Neural cell (in vitro differentiated cells): ENCODE measurements at regions not wholly inside any gene's neighbourhood (a gene's known extent, or its start where the extent isn't known, plus 50 kb on each side); places are given as distances from the start of the nearest gene placed in this dataset.
"Not testable (repeated sequence)": the region's sequence is repeated elsewhere in the genome, so short reads cannot be mapped to it uniquely, and the experiment has no call there.

Source experiments
- H2AFZ ChIP-seq: fragments of 200-600, 300-800 bp; sonication (generic), shearing (Covaris generic); 2 replicates; pipeline ENCODE4 v1.6.0; 2014; ENCODE audit warnings: low read depth, mild to moderate bottlenecking, antibody characterized with exemption, low read length, moderate library complexity
- H3F3A ChIP-seq: fragments of 200-600 bp; shearing (Covaris generic); 2 replicates; pipeline ENCODE4 v1.6.1; 2016; ENCODE audit warnings: mild to moderate bottlenecking, moderate library complexity, mixed read lengths, antibody characterized with exemption, low read length; ENCODE audit not compliant: insufficient read depth, poor library complexity, severe bottlenecking
- H3K27ac ChIP-seq: fragments of 200-600, 300-800 bp; sonication (generic), shearing (Covaris generic); 2 replicates; pipeline ENCODE4 v1.5.1; 2014; ENCODE audit warnings: mild to moderate bottlenecking, low read length, moderate library complexity
- H3K27me3 ChIP-seq: fragments of 300-800, 200-600 bp; sonication (generic), shearing (Covaris generic); 2 replicates; pipeline ENCODE4 v1.6.0; 2014; ENCODE audit warnings: mild to moderate bottlenecking, low read depth, low read length, moderate library complexity; ENCODE audit not compliant: insufficient read depth
- H3K36me3 ChIP-seq: fragments of 300-800, 200-600 bp; sonication (generic), shearing (Covaris generic); 2 replicates; pipeline ENCODE4 v1.5.1; 2014; ENCODE audit warnings: mild to moderate bottlenecking, antibody characterized with exemption, low read length, moderate library complexity; ENCODE audit not compliant: insufficient read depth
- H3K4me2 ChIP-seq: fragments of 300-800, 200-600 bp; sonication (generic), shearing (Covaris generic); 2 replicates; pipeline ENCODE4 v1.6.0; 2014; ENCODE audit warnings: mild to moderate bottlenecking, low read length
- H3K4me3 ChIP-seq: fragments of 300-800, 200-600 bp; sonication (generic), shearing (Covaris generic); 2 replicates; pipeline ENCODE4 v1.5.1; 2014; ENCODE audit warnings: mild to moderate bottlenecking, low read length, moderate library complexity
- H3K79me2 ChIP-seq: fragments of 200-600 bp; shearing (Covaris generic); replicated peaks from 2 replicates; pipeline ENCODE4 v1.6.0; 2014; ENCODE audit warnings: mild to moderate bottlenecking, low read length, moderate library complexity; ENCODE audit not compliant: insufficient read depth
- H3K9ac ChIP-seq: fragments of 300-800, 200-600 bp; sonication (generic), shearing (Covaris generic); 2 replicates; pipeline ENCODE4 v1.6.1; 2016; ENCODE audit warnings: mild to moderate bottlenecking, low read length, mixed read lengths
- H3K9me2 ChIP-seq: fragments of 200-600 bp; shearing (Covaris generic); 2 replicates; pipeline ENCODE4 v1.6.1; 2016; ENCODE audit warnings: mild to moderate bottlenecking, low read length, mixed read lengths; ENCODE audit not compliant: insufficient read depth
- H3K9me3 ChIP-seq: fragments of 200-600, 300-800 bp; sonication (generic), shearing (Covaris generic); 2 replicates; pipeline ENCODE4 v1.6.1; 2016; ENCODE audit warnings: mild to moderate bottlenecking, mixed run types, low read length, moderate library complexity, mixed read lengths
- H4K20me1 ChIP-seq: fragments of 200-600 bp; shearing (Covaris generic); 2 replicates; pipeline ENCODE4 v1.6.1; 2016; ENCODE audit warnings: mild to moderate bottlenecking, mixed run types; ENCODE audit not compliant: insufficient read depth
- EP300 ChIP-seq: fragments of 450-650 bp; conservative IDR thresholded peaks from 2 replicates; pipeline ENCODE4 v1.6.1; 2014; ENCODE audit warnings: antibody characterized with exemption, mild to moderate bottlenecking, moderate library complexity; ENCODE audit not compliant: poor library complexity, severe bottlenecking
- EZH2 ChIP-seq: fragments of 200-600, 300-800 bp; shearing (Covaris generic), sonication (generic); IDR thresholded peaks from 2 replicates; pipeline ENCODE4 v1.6.1; 2014; ENCODE audit warnings: antibody characterized with exemption, low read length, borderline replicate concordance, mild to moderate bottlenecking; ENCODE audit not compliant: insufficient read depth, poor library complexity, severe bottlenecking
- MXI1 ChIP-seq: fragments of 450-650 bp; conservative IDR thresholded peaks from 2 replicates; pipeline ENCODE4 v1.6.1; 2014; ENCODE audit warnings: antibody characterized with exemption, mild to moderate bottlenecking; ENCODE audit not compliant: poor library complexity, severe bottlenecking
- POLR2AphosphoS5 ChIP-seq: IDR thresholded peaks from 2 replicates; pipeline ENCODE4 v1.6.1; 2012
- RAD21 ChIP-seq: fragments of 450-650 bp; conservative IDR thresholded peaks from 2 replicates; pipeline ENCODE4 v1.6.1; 2014; ENCODE audit warnings: antibody characterized with exemption, mild to moderate bottlenecking, moderate library complexity
- SMC3 ChIP-seq: fragments of 450-650 bp; conservative IDR thresholded peaks from 2 replicates; pipeline ENCODE4 v1.6.1; 2014; ENCODE audit warnings: antibody characterized with exemption, mild to moderate bottlenecking, moderate library complexity; ENCODE audit not compliant: poor library complexity
- TAF1 ChIP-seq: IDR thresholded peaks from 2 replicates; pipeline ENCODE4 v1.6.1; 2012; ENCODE audit warnings: low read depth
- TF ChIP-seq, protein P1 (sequence below): IDR thresholded peaks from 2 replicates; pipeline ENCODE4 v1.6.1; 2012; ENCODE audit warnings: borderline replicate concordance
- TF ChIP-seq, protein P2 (sequence below): fragments of 450-650 bp; IDR thresholded peaks from 2 replicates; pipeline ENCODE4 v1.5.1; 2014; ENCODE audit warnings: antibody characterized with exemption, mild to moderate bottlenecking, moderate library complexity; ENCODE audit not compliant: poor library complexity, severe bottlenecking

DNA sequence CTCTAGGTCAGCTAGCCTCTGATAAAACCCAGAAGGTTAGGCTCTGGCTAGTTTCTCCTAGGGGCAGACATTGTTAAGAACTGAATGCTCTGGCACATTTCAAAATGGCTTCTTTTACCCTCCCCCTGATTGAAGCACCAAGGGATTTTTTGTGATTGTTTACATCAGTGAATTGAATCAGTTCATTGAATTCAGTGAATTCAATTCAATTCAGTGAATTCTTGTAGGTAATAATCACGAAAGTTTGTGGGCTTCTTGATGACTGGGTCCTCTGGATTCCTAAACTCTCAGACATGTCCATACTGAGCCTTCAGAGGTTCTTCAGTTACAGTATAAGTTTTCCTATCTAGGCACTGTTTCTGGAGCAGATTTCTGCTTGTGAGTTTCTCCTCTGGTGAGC, 135.2 kb upstream of the ELAC2 start:
- no peaks in the 10 kb centered on the region for H3K36me3 ChIP-seq
- no peak overlapping the region for H3K4me3 ChIP-seq
- H3K9me2 ChIP-seq: no peaks in the 10 kb centered on the region
- TF ChIP-seq EP300: no peak
- TF ChIP-seq POLR2AphosphoS5: no peak
- TF ChIP-seq, protein P1, sequence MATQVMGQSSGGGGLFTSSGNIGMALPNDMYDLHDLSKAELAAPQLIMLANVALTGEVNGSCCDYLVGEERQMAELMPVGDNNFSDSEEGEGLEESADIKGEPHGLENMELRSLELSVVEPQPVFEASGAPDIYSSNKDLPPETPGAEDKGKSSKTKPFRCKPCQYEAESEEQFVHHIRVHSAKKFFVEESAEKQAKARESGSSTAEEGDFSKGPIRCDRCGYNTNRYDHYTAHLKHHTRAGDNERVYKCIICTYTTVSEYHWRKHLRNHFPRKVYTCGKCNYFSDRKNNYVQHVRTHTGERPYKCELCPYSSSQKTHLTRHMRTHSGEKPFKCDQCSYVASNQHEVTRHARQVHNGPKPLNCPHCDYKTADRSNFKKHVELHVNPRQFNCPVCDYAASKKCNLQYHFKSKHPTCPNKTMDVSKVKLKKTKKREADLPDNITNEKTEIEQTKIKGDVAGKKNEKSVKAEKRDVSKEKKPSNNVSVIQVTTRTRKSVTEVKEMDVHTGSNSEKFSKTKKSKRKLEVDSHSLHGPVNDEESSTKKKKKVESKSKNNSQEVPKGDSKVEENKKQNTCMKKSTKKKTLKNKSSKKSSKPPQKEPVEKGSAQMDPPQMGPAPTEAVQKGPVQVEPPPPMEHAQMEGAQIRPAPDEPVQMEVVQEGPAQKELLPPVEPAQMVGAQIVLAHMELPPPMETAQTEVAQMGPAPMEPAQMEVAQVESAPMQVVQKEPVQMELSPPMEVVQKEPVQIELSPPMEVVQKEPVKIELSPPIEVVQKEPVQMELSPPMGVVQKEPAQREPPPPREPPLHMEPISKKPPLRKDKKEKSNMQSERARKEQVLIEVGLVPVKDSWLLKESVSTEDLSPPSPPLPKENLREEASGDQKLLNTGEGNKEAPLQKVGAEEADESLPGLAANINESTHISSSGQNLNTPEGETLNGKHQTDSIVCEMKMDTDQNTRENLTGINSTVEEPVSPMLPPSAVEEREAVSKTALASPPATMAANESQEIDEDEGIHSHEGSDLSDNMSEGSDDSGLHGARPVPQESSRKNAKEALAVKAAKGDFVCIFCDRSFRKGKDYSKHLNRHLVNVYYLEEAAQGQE: no peak
- no peak overlapping the region for H3K4me2 ChIP-seq
- no peaks in the 10 kb centered on the region for H3K9me3 ChIP-seq
- no peak overlapping the region for H3K27ac ChIP-seq
- no peak overlapping the region for H3K9ac ChIP-seq
- no peak overlapping the region for H2AFZ ChIP-seq
- no peaks in the 10 kb centered on the region for H3F3A ChIP-seq
- H4K20me1 ChIP-seq: no peaks in the 10 kb centered on the region
- H3K79me2 ChIP-seq: no peaks in the 10 kb centered on the region
- no peaks in the 10 kb centered on the region for H3K27me3 ChIP-seq

DNA sequence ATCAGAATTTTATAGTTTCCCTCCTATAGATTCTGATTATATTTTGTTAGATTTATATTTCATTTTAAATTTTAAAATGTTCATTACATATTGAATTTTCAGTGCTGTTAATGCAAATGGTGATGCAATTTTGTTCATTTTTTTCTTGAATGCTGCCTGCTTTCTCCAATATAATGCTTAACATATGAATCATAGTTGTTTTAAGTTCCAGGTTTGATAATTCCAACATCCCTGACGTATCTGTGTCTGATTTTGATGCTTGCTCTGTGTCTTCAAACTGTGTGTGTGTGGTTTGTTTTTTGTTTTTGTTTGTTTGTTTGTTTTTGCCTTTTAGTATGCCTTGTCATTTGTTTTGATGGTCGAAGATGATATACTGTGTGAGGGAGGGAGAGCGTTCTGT, 134.7 kb upstream of the ELAC2 start:
- H3K79me2 ChIP-seq: no peaks in the 10 kb centered on the region
- H3K36me3 ChIP-seq: no peaks in the 10 kb centered on the region
- H3K9ac ChIP-seq: no peak overlapping the region
- H3F3A ChIP-seq: no peaks in the 10 kb centered on the region
- H3K27me3 ChIP-seq: no peaks in the 10 kb centered on the region
- TF ChIP-seq RAD21 (no peak), MXI1 (no peak), EZH2 (no peak), EP300 (no peak), POLR2AphosphoS5 (no peak), TAF1 (no peak), SMC3 (no peak)
- TF ChIP-seq, protein P2, sequence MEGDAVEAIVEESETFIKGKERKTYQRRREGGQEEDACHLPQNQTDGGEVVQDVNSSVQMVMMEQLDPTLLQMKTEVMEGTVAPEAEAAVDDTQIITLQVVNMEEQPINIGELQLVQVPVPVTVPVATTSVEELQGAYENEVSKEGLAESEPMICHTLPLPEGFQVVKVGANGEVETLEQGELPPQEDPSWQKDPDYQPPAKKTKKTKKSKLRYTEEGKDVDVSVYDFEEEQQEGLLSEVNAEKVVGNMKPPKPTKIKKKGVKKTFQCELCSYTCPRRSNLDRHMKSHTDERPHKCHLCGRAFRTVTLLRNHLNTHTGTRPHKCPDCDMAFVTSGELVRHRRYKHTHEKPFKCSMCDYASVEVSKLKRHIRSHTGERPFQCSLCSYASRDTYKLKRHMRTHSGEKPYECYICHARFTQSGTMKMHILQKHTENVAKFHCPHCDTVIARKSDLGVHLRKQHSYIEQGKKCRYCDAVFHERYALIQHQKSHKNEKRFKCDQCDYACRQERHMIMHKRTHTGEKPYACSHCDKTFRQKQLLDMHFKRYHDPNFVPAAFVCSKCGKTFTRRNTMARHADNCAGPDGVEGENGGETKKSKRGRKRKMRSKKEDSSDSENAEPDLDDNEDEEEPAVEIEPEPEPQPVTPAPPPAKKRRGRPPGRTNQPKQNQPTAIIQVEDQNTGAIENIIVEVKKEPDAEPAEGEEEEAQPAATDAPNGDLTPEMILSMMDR: no peak
- TF ChIP-seq, protein P1: no peak
- H3K4me2 ChIP-seq: no peak overlapping the region
- H3K27ac ChIP-seq: no peak overlapping the region
- H3K9me2 ChIP-seq: no peaks in the 10 kb centered on the region
- no peaks in the 10 kb centered on the region for H4K20me1 ChIP-seq
- no peak overlapping the region for H3K4me3 ChIP-seq
- H3K9me3 ChIP-seq: no peaks in the 10 kb centered on the region
- no peak overlapping the region for H2AFZ ChIP-seq

DNA sequence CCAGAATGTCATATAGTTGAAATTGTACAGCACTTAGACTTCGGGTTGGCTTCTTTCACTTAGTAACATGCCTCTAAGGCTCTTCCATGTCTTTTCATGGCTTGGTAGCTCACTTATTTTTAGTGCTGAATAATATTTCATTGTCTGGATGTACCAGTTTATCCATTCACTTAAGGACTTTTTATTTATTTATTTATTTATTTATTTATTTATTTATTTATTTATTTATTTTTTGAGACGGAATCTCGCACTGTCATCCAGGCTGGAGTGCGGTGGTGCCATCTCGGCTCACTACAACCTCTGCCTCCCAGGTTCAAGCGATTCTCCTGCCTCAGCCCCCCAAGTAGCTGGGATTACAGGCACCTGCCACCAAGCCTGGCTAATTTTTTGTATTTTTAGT, 132.9 kb upstream of the ELAC2 start:
- H3K79me2 ChIP-seq, H3K36me3 ChIP-seq, H3K9me3 ChIP-seq, H3K9me2 ChIP-seq, H3K27ac ChIP-seq, H3K27me3 ChIP-seq, H3K4me2 ChIP-seq, H4K20me1 ChIP-seq, H3K4me3 ChIP-seq, H3F3A ChIP-seq, H2AFZ ChIP-seq, H3K9ac ChIP-seq: not testable (repeated sequence)
